HS-5 (cell line): ENCODE measurements at regions not wholly inside any gene's neighbourhood (a gene's known extent, or its start where the extent isn't known, plus 50 kb on each side); places are given as distances from the start of the nearest gene placed in this dataset.
A peak's percentile ranks its signal among the peaks of the same experiment; 100 is the strongest.
"Not testable (repeated sequence)": the region's sequence is repeated elsewhere in the genome, so short reads cannot be mapped to it uniquely, and the experiment has no call there.

ENCODE experiments used
- DNase-seq: peaks from one replicate; pipeline ENCODE4 v3.0.0-alpha.2; 2012; ENCODE audit warnings: low read depth

GRCh38 chr9:28471261-28471660 is 898.0 kb upstream of the C9orf72 start:
- no peak for DNase-seq

- no peak for DNase-seq
These were observed 914.3 kb upstream of the C9orf72 start for GRCh38 chr9:28487561-28487960.

DNA sequence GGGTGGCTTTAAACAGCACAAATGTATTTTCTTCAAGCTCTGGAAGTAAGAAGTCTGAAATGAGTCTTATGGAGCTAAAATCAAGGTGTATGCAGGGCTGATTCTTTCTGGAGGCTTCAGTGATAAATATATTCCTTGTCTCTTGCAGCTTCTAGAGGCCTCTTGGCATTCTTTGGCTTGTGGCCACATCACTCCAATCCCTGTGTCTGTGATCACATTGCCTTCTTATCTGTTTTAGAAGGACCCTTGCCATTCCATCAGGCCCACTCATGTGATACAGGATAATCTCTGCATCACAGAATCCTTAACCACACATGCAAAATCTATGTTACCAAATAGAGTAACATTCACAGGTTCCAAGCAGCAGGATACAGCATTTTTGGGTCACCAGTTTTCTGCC is 917.8 kb upstream of the C9orf72 start:
- no peak for DNase-seq

GRCh38 chr9:28498168-28498567 is 924.9 kb upstream of the C9orf72 start:
- DNase-seq, result not testable (repeated sequence)

- DNase-seq, result no peak
These were observed 928.9 kb upstream of the C9orf72 start for GRCh38 chr9:28502189-28502588.

DNA sequence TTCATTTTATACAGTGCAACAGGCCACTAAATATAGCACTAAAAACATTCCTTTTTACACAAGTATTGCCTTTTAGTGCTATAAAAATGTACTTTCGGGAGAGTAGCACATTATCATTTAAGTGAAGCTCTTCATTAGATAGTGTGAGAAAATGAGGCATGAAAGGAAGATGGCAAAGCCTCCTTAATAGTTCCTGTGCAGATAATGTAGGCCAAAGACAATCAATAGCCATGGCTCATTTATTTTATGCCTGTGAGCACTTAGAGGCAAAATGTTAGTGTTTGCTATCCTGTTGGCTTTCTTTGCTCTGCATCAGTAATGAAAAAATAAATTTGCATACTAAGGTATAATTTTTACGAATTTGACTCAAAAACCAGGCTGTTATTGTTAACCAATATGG is 929.5 kb upstream of the C9orf72 start:
- no peak for DNase-seq

DNA sequence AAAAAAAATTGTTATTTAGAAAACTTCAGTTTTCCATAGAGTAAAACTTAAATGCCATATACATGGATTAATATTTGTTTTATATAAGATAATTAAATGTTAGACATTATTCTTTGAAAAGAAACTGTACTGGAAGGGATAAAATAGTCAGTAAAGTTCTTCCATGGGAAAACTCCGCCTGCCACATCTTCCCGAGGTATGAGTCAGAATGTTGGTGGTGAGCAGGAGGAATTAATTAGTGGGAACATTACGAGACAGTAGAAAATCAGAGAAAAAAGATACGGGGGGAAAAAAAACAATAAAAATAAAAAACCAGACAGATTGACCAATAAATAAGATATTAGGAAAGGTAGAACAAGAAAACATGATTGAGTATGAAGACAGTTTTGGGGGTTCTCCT is 930.3 kb upstream of the C9orf72 start:
- peak; percentile 24 for DNase-seq

DNA sequence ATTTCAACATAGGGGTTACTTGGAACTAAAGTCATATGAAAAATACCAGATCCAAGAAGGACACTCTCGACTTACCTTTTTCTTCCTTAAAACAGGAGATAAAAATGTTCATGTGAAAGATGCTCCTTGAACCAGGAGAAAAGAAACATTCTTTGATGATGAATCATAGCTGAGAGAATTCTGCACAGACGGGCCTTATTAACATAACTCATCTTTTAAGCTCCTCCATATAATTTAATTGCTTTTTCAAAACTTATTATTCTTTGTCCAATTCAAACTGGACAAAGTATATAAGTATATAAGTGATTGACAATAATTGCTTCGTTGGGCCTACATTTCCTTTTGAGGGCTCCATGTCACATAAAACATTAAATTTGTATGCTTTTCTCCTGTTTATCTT is 945.2 kb upstream of the C9orf72 start:
- peak; percentile 13 for DNase-seq

DNA sequence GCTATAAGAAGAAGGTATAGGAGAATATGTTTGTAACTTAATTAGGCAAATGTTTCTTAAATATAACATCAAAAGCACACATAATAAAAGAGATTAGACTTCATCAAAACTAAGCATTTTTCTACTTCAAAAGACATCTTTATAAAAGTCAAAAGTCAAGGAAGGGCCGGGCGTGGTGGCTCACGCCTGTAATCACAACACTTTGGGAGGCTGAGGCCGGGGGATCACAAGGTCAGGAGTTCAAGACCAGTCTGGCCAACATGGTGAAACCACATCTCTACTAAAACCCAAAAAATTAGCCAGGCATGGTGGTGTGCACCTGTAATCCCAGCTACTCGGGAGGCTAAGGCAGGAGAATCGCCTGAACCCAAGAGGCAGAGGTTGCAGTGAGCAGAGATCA is 951.0 kb upstream of the C9orf72 start:
- DNase-seq, result not testable (repeated sequence)

DNA sequence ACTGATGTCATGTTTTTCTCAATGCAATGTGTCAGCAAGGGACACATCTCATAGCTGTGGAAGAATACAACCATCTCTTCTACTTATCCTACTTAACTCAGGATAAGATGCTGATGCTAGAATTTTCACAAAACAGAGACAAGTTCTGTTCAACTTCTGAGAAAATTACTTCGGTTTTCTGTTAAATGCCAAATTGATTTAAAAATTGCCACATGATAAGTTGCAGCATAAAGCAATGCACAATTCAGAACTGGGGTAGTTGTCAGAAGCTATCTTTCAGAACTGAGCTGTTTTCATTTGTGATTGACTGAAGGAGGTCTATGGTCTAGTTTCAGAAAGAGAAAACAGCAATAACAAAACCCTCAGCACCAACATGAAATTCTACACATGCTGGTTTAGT is 954.8 kb upstream of the C9orf72 start:
- no peak for DNase-seq

GRCh38 chr9:28538132-28538531 is 964.9 kb upstream of the C9orf72 start:
- no peak for DNase-seq

DNA sequence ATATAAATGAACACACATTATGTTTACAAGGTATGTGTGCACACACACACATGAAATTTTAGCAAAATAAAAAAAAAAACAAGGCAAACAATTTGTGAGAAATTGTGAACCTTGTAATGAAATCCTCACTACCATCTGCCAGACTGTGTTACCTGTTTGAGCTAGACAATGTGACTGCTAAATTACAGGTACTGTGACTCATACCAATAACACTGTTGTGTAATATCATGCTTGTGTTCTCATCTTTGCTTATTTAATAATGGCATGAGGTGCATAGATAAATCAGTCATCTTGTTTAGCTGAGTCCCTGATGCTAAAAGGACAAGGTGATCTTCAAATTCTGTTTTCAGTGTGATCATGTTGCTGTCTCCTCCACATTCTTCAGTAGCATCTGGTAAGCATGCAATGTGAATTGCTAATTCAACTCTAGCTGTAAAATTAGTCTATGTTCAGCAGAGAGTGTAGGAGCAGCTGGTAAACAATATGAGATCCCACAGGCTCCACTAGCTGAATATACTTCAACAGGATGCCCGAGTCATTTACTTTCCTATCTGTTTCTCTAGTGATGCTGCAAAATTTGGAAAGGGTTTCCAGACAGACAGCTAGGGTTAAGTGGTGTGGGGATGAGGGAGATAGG is 966.3 kb upstream of the C9orf72 start:
- no peak for DNase-seq

GRCh38 chr9:28542928-28543327 is 969.6 kb upstream of the C9orf72 start:
- no peak for DNase-seq

DNA sequence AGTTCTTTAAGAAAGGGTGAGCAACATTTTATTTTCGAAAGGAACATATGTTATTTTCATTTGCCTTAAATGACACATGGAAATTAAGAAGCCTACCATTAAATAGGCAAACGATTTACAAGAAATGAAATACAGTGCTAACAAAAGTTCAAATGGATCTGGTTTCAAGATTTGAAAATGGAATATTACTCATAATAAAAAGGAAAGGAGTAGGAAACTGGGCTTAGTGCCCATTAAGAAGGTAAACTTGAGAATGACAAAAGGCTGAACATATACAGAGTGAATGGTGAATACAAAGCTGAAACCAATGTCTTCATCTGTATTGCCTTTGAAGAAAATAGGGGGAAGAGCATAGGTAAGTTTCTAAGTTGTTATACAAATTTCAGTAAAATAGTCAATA is 974.2 kb upstream of the C9orf72 start:
- DNase-seq, result no peak

GRCh38 chr9:28563291-28563934 is 990.1 kb upstream of the C9orf72 start:
- no peak for DNase-seq

DNA sequence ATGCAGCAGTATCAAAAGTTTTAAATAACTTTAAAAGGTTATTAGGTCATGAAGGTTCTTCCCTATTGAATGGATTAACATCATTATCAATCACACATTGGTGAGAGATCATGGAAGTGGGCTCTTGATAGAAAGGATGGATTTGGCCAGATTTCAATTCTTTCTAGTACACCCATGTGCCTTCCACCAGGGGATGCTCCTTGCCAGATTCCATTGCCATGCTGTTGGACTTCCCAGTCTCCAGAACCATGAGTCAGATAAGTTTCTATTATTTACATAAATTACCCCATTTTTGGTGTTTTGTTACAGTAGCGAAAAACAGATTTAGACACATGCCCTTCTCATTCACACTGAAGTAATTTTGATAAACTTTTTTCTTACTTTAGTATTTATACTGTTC is 1010.6 kb upstream of the C9orf72 start:
- DNase-seq, result no peak

GRCh38 chr9:28584542-28584941 is 1011.3 kb upstream of the C9orf72 start:
- DNase-seq, result no peak

- DNase-seq, result no peak
These were observed 1013.8 kb upstream of the C9orf72 start for GRCh38 chr9:28587052-28587451.

DNA sequence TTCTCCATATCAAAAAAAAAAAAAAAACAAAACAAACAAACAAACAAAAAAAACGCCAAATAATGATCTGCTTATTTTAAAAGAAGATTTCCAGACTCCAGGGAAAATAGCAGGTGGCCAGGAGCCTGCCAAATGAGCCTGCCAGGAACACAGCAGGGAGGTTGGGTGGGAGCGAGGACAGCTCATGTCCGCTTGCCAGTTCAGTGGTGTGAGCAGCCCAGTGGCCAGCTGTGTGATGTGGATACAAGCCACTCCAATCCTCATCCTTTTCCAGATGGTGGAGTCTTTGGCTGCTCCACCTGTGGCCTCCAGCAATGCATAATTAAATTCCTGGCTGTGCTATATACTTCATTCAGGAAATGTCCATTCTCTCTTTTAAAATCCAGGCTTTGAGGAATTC is 1025.1 kb upstream of the C9orf72 start:
- DNase-seq, result no peak

- DNase-seq, result no peak
These were observed 1026.9 kb upstream of the C9orf72 start for GRCh38 chr9:28600226-28600625.

- no peak for DNase-seq
These were observed 1034.6 kb upstream of the C9orf72 start for GRCh38 chr9:28607843-28608242.

DNA sequence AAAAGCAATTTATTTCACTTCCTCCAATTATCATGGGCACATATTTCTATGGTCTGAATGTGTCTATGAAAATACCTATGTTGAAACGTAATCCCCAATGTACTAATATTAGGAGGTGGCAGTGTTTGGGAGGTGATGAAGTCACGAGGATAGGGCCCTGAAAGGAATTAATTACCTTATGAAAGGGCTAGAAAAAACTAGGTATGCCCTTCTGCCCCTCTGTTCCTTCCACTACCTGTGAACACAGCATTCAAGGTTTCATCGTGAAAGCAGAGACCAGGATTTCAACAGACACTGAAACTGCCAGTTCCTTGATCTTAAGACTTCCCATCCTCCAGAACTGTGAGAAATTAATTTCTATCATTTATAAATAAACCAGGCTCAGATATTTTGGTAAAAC is 1037.1 kb upstream of the C9orf72 start:
- no peak for DNase-seq

DNA sequence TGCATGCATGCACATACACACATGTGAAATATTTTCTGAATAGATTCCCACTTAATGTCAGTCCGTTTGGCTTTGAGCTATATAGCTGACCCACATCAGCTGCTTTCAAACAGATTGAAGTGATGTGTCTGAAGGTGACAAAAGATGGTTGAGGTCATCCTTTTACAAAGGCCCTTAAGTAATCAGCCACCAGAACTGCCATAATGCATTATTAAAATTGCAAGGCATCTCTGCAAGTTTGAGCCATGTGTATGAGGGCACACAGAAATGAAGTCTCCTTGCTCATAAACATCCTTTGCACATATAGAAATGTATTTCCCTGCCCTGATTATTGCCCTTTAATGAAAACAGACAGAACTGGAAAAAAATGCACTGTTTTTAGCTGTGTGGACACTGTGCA is 1043.0 kb upstream of the C9orf72 start:
- DNase-seq, result no peak

- no peak for DNase-seq
These were observed 1046.7 kb upstream of the C9orf72 start for GRCh38 chr9:28620011-28620410.
